HG03060 (cell line): ENCODE measurements at regions not wholly inside any gene's neighbourhood (a gene's known extent, or its start where the extent isn't known, plus 50 kb on each side); places are given as distances from the start of the nearest gene placed in this dataset.
"Not testable (repeated sequence)": the region's sequence is repeated elsewhere in the genome, so short reads cannot be mapped to it uniquely, and the experiment has no call there.

Source experiments
- ATAC-seq: cut with Tn5 transposase; IDR thresholded peaks from one replicate; pipeline ENCODE4 v1.9.1; 2021; ENCODE audit warnings: low read depth, moderate number of reproducible peaks; ENCODE audit not compliant: unreplicated experiment

DNA sequence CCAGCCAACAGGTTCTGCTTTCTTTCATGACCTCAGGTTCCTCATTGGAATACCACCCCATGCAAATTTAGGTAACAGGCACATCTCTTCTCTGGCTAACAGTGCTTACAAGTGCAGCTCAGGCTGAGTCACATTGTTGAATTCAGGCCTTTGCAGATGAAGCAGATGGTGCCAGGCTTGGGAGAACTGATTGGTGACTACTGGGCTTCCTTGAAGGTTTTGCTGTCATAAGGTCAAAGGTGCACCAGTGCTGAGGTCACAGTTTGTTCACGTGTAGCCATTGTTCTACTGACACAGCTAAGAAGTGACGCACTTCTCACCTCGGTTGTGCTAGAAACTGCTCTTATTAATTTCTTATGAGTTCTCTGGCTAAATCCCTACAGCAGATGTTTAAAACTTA lies 128.6 kb upstream of the BMPER start:
- ATAC-seq = no peak

DNA sequence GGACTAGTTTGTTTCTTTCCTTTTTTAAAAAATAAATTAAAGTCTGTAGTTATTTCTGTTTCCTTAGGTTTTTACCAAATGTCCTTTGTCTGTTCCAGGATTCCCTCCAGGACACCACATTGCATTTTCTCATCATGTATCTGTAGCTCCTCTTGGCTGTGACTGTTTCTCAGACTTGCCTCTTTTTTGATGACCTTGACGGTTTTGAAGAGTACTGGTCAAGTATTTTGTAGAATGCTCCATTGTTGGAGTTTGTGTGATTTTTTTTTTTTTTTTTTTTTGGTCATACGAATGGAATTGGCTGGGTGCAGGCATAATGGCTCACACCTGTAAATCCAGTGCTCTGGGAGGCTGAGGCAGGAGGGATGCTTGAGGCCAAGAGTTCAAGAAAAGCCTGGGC lies 127.1 kb upstream of the BMPER start:
- ATAC-seq = no peak

DNA sequence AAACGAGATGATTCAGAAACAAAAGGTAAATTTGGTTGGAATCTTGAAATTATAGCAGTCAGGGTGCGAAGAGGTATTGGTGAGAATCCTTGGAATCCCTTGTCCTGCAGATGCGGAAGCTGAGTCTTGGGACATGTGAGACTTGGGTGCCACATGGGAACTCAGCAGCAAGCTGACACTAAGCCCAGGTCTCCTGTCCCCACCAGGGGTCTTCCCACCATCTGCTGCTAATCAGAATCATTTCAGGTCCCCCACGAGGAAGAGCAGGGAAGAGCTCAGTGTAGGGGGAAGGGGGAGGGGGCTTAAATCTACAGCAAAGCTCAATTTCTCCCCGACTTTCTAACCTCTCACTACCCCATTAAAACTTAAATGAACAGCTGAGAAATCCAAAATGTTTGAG lies 126.1 kb upstream of the BMPER start:
- no peak for ATAC-seq

DNA sequence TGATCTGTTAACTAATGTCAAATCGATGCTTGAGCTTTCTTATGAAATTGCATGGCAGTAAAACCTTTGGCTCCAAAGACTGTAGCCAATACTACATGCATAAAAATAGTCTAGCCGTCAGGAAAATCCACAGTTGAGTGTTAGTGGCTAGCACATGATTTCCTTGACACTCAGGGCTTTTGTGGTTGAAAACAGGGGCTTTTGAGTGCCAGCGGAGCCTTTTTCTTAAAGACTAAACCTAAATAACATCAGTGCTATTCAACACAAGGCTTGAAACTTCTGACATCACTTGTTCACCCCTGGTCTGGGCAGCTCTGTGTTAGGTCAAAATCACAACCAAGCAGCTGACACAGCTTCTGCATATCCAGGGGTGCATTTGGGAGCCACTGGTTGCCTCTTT lies 124.2 kb upstream of the BMPER start:
- no peak for ATAC-seq

DNA sequence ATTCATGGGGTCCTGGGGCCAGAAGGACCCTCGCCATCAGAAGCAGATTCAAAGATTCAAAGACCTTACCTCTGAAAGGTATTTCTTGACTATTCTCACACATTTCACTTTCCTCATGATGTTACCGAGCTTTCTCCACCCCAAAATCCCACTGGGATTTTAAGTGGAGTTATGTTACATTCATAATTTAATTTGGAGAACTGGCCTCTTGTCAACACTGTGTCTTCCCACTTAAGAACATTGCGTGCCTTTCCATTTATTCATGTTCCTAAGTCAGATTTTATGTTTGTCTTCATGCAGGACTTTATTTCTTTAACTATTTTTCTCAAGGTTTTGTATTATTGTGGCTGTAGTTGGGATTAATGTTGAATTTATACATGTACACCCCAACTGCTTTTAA lies 123.5 kb upstream of the BMPER start:
- no peak for ATAC-seq

DNA sequence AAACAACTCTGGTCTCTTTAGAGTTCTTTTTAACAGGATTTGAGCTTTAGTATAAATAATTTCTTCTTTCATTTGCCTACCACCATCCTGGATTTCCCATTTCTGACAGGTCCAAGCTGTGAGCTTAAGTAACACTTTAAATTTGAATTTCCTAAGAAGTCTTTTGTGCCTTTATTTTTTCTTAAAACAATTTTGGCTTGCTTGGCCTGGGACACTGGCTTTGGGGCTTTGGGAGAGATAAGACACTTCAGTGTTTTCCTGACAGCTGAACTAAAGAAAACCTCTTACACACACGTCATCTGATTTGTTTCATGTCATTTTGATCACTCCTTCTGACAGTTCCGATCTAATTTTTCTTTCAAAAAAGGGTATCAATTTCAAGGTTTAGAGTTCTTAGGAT lies 121.3 kb upstream of the BMPER start:
- ATAC-seq = no peak

DNA sequence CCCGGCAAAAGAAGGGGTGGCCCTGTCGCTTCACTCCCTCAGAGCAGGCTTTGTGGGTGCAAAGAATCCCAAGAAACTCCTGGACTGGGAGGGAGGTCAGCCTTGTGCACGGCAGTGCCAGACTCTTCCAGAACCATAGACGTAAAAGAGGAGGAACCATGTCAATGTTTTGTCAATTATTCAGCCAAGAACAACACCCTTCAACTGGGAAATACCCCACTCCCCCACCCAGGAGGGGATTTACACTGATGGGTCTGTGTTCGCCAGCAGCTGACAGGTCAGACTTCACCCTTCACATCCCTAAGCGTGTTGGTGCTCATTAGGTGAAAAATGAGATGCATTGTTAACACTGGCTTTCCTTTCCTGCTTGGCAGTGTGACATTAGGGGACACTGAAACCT lies 116.8 kb upstream of the BMPER start:
- ATAC-seq = no peak

DNA sequence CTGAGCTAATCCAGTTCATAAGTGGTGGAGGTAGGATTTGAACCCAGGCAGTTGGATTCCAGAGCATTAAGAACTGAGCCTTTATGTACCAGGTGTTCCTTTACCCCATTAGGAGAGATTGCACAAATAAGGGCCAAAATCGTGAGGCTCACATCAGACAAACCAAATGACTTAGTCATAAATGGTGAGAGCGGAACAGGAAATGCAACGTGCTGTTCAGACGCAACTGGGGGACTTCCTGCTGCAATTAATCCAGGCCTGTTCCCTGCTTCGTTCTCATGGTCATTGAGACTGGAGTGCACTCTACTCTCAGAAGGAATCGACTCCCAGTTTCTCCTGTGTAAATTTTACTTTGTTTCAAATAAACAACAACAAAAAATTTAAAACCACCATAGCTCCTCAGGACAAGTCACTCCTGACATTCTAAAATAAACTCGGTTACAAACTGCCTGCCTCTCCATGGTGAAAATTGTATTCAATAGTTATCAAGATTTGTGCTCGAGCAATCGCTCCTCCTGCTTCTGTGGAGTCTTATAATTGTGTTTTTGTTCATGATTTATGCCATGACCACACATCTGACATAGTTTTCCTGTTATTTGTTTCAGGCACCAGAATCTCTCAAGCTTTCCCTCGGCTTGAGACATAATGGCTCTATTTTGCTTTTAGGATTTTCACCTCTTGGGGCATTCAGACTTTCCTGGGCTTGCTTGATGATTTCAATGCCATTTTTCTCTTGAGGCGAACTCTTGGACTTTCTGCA lies 115.3 kb upstream of the BMPER start:
- no peak for ATAC-seq

DNA sequence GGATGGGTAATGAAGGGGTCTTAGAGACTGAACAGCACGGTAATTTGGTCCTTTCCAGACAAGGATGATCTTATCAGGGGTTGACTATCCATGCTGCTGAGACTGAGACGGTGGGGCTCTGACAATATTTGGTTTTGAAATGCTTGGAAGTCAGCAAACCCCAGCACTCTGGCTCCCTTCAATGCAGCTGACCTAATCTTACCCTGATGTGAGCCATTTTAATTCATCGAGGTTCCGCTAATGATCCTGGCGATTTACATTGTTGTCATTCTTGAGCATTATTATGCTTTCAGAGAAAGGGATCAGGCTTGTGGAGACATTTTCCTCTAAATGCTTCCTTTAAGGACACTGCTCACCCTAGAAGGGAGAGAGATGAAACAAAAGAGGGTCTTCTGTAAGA lies 114.6 kb upstream of the BMPER start:
- no peak for ATAC-seq

DNA sequence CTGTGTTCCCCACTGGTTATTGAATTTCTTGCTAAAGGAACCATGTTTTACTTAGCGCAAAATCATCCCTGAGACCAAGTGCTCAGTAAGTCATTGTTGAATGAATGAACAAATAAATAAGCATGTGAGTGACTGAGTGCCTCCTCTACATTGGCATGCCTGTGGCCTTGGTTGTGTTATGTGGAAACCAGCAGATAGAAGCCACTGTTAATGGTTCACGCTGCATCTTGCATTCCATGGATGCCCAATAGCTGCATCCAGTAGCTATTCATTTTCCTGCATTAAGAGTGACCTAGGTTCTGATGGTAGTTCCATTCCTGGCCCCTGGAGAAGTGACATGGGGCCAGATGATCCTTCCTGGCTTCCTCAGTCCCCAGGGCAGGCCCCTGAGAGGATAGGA lies 113.3 kb upstream of the BMPER start:
- ATAC-seq = no peak

DNA sequence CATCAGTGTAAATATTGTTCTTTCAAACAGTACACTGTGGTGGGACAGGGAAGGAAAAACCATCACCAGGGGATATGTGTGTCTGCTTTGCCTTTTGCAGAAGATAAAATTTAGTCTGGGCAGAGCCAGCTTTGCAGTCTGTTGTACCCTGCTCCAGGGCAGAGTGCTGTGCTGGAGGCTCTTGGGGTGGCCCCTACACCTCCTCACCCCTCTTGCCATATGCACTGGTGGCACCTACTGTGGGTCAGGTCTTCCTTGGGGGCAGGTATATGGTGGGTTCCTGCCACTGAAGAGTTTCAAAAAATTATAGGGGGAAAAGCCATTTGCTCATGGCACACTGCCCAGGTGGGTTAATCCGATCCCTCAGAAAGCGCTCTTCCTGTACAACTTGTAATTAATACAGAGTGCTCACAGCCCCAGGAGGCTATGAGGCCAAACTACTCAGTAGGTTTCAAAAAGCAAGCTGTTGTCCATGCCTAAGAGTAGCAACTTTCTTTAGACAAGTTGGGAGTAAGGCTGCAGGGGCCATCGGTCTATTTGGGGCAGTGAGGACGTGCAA lies 112.7 kb upstream of the BMPER start:
- ATAC-seq = no peak

DNA sequence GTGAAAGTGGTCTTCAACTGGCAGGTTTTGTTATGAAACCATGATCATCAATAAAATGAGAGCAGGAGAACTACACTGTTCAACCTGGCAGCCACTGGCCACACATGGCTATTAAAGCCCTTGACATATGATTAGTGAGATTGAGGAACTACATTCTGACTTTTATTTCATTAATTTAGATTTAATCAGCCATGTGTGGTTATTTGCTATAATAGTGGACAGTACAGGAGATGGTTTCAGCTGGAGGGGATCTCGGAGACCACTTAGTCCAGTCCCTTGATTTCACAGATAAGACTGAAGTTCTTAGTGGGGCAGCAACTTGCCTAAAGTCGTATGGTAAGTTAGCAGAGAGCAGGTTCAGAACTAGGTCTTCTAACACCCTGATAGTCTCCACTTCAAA lies 111.7 kb upstream of the BMPER start:
- ATAC-seq = no peak

DNA sequence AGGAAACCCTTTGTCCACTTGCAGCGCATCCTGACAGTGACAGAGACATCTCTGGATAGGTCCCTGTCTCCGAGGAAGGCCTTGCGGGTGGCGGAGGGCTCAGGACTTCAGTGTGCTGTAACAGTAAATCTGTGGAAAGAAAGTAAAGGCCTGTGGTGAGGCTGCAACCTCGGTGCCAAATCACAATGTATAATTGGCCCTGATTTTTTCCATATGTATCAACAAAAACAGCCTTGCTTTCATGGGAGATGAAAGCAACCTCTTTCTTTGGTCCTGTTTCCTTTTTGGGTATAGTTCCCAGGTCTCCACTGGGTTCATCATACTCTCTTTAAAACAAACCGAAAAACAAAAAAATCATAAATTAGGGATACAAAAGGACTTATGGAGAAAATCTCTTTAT lies 110.9 kb upstream of the BMPER start:
- no peak for ATAC-seq

DNA sequence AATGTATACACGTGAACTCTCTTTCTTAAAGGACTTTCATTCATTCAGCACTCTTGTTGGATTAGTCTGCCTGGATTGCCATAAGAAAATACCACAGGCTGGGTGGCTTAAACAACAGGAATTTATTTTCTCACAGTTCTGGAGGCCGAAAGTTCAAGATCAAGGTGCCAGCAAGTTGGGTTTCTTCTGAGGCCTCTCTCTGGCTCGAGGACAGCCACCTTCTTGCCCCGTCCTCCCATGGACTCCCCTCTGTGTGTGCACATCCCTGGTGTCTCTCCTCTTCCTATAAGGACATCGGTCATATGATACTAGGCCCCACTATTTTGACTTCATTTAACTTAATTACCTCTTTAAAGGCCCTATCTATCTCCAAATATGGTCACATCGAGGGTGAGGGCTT lies 110.4 kb upstream of the BMPER start:
- no peak for ATAC-seq

DNA sequence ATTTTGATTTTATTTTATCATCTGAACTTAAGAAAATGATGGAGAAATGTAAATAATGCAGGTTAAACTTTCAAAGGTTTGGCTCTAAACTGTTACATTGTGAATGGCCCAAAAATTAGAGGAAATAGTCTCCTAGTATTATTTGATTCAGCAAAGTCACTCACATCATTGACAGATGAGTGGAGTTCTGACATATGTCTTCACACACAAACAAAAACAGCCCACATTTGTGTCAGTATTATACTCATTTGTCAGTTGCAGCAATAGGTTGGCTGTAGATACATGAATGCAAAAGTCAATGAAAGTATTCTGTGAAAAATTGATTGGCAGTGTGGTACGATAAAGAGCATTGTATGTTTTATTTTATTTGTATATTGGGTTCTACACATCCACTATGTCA lies 108.8 kb upstream of the BMPER start:
- ATAC-seq = no peak

DNA sequence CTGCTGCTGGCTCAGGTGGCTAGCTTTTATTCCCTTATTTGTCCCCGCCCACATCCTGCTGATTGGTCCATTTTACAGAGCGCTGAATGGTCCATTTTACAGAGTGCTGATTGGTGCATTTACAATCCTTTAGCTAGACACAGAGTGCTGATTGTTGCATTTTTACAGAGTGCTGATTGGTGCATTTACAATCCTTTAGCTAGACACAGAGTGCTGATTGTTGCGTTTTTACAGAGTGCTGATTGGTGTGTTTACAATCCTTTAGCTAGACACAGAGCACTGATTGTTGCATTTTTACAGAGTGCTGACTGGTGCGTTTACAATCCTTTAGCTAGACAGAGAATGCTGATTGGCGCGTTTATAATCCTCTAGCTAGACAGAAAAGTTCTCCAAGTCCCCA lies 107.8 kb upstream of the BMPER start:
- not testable (repeated sequence) for ATAC-seq

DNA sequence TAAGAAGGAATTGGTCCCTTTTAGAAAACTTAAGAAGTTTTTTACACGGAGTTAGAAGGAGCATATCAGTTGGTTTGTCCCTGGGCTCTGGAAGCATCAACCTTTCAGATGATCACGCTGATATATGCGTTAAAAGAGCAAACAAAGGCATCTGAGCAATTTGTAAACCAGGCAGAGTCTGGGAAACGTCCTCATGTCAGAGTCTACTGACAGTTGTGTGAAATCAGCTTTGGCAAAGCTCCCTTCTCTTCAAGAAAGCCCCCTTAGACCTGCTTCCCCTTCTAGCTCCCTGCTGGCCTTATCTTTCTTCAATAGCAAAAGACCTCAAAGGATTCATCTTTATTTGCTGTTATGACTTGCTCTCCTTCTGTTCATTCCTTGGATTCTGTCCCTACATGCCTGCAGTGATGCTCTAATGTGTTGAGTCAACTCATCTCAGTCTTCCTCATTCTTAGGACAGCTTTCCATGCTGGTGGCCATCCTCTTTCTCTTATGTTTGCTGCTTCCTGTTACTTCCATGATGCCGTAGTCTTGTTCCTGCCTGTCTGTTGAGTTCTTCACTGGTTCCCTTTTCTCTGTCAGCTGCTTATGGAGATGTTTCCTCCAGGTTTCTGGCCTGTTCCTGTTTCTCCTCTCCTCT lies 106.5 kb upstream of the BMPER start:
- ATAC-seq = no peak

DNA sequence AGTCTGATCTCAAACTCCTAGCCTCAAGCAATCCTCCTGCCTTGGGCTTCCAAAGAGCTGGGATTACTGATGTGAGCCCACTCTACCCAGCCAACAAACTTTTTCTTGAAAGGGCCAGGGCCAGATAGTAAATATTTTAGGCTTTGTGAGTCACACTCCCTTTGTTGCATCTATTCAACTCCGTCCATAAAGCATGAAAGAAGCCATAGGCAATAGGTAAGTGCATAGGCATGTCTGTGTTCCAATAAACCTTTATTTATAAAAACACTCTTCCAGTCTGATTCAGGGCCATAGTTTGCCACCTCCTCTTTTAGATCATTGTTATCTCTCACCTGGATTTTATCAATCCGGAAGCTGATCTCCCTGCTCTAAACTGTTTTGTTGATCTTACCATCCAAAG lies 105.6 kb upstream of the BMPER start:
- ATAC-seq = no peak

DNA sequence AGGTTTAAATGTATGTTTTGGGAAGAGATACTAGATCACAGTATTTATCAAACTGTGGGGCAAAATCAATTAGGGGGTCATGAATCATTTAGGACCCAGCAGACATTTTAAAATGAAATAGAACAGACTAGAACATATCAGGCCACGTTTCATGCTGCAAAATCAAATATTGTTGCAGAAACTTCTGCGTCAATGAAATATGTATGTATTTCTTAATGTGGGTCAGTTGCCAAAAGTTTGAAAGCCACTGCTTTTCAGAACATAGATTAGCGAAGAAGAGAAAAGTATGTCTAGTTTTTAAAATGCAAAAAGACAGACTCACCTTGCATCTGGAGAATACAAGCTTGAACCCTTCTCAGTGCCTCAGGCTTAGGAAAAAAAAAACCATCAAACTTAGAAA lies 102.7 kb upstream of the BMPER start:
- ATAC-seq = no peak

DNA sequence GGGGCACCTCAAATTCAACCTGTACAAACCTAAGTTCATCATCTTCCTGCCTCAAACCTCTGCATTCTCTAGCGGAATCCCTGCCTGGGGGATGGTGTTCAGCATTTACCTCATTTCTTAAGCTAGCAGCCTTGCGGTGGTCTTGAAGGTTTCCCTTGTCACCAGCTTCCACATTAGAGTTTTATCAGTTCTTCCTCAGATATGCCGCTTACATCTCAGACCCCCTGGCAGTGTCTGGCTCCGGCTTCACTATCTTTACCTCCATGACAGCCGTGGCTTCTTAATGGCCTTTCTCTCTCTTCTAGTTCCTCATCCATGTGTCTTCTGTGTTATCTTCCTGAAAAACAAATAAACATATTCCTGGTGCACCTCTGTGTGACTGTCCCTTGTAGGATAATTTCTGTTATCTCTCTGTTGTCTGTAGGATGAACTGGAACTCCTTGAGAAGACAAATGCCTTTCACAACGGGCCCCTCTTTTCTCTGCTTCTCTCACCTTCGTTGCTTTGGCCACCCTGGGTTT lies 101.1 kb upstream of the BMPER start:
- no peak for ATAC-seq

DNA sequence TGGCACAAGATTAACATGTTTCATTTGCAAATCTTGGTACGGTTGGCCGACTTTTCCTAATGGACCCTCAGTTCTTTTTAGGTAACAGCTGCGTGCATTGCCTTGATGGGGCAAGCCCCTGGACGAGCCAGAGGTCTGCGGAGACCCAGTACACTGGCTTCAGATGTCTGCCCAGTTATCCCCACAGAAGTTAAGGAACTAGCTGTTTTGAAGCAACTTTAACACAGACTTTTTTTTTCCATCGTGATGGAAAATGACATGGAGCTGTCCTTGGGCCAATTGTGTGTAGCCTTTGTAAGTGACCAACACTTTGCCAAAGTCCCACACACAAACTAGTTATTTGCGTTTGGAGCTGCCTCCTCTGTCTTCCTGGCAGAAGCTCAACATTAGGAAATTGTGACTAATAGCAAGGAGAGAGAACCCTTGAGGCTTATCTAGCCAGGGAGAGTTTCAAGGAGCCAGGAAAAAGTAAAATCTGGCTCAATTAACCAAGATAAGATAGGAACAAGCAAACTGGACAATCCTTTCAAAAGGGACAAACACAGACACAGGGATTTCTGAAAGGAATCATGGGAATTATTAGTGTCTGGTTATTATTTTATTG lies 99.6 kb upstream of the BMPER start:
- no peak for ATAC-seq
